ENCODE measurements at regions not wholly inside any gene's neighbourhood (a gene's known extent, or its start where the extent isn't known, plus 50 kb on each side); places are given as distances from the start of the nearest gene placed in this dataset.

DNA sequence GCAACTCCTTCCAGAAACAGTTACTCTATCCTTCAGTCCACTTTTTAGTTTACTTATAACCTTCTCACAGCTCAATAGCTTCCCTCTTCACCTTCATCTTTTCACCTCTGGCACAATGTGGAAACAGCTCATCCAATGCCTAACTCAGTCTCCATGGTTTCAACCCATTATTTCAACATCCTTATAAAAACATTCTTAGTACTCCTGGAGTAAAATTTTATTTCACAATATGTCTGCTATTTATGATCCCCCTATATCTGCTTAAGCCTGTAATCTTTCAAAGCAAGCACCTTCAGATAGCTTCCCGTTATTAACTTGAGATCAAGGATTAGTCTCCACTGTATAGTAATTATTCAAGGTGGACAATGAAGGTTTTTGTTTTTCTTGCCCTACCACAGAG, 156.3 kb downstream of the GASK1B start:
- Mint-ChIP-seq H3K4me1 (peaks cover 5% of the 10 kb centered on the region; the same call in 2 of the 3 replicates), H3K36me3 (ENCODE audit: low read depth) (no peaks in the 10 kb centered on the region), H3K4me3 (no peak overlapping the region), H3K27ac (no peak overlapping the region; the same call in 1 of the 2 replicates), H3K27me3 (ENCODE audit: insufficient read depth, low read depth, poor library complexity) (no peaks in the 10 kb centered on the region), H3K9me3 (no peaks in the 10 kb centered on the region)
- H4K20me1 ChIP-seq (replicated peaks; ENCODE audit: insufficient read depth): no peaks in the 10 kb centered on the region
- H3K27ac ChIP-seq (ENCODE audit: low read depth): no peak overlapping the region
- no peak overlapping the region for H3K4me2 ChIP-seq
- no peaks in the 10 kb centered on the region for H3K9me2 ChIP-seq (ENCODE audit: insufficient read depth)
- H3K36me3 ChIP-seq (ENCODE audit: insufficient read depth): no peaks in the 10 kb centered on the region
- no peaks in the 10 kb centered on the region for H3K79me2 ChIP-seq (replicated peaks; ENCODE audit: insufficient read depth)
- H2AFZ ChIP-seq: no peak overlapping the region
- ATAC-seq (no peak), DNase-seq (ENCODE audit: low spot score) (no peak)
- no peaks in the 10 kb centered on the region for H3F3A ChIP-seq (replicated peaks; ENCODE audit: low read depth)
- H3K4me1 ChIP-seq (ENCODE audit: insufficient read depth): peaks cover 3% of the 10 kb centered on the region; the same call in 1 of the 2 replicates
- H3K4me3 ChIP-seq: no peak overlapping the region
- TF ChIP-seq EZH2 (IDR thresholded peaks at IDR 0.05; ENCODE audit: low read depth, unreplicated experiment) (no peak), CREB1 (CRISPR knock-in tag; IDR thresholded peaks at IDR 0.05; ENCODE audit: low read depth) (no peak), JUNB (IDR thresholded peaks at IDR 0.05; ENCODE audit: unreplicated experiment) (no peak), ZNF114 (CRISPR knock-in tag; IDR thresholded peaks at IDR 0.05) (no peak)
- TF ChIP-seq, protein P1, sequence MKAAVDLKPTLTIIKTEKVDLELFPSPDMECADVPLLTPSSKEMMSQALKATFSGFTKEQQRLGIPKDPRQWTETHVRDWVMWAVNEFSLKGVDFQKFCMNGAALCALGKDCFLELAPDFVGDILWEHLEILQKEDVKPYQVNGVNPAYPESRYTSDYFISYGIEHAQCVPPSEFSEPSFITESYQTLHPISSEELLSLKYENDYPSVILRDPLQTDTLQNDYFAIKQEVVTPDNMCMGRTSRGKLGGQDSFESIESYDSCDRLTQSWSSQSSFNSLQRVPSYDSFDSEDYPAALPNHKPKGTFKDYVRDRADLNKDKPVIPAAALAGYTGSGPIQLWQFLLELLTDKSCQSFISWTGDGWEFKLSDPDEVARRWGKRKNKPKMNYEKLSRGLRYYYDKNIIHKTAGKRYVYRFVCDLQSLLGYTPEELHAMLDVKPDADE (IDR thresholded peaks at IDR 0.05): no peak
- no peaks in the 10 kb centered on the region for H3K27me3 ChIP-seq (ENCODE audit: insufficient read depth)

DNA sequence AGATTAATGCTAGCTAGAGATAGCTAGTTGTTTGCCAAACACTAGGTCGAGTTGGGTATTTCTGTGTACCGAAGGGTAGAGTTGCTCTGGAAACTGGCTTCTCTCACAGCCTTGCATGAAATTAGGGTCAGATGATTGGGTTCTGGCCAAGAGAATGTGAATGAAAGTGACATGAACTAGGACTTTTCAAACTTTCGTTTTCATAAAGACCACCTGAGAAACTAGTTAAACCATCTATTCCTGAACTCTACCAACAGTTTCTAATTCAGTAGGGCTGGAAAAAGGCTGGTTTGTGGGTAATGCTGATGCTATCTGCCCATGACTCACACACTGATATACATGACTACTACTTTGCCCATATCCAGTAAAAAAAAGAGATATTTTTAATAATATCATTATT, 157.6 kb downstream of the GASK1B start:
- Mint-ChIP-seq H3K4me1 (peaks cover 2% of the 10 kb centered on the region; the same call in 1 of the 3 replicates), H3K36me3 (ENCODE audit: low read depth) (no peaks in the 10 kb centered on the region), H3K27me3 (ENCODE audit: insufficient read depth, low read depth, poor library complexity) (no peaks in the 10 kb centered on the region), H3K4me3 (no peak overlapping the region), H3K27ac (no peak overlapping the region), H3K9me3 (no peaks in the 10 kb centered on the region)
- DNase-seq (ENCODE audit: low spot score): no peak
- H3K9me2 ChIP-seq (ENCODE audit: insufficient read depth): no peaks in the 10 kb centered on the region
- no peak overlapping the region for H3K4me2 ChIP-seq
- peaks cover 2% of the 10 kb centered on the region; the same call in 1 of the 2 replicates for H3K4me1 ChIP-seq (ENCODE audit: insufficient read depth)
- H4K20me1 ChIP-seq (replicated peaks; ENCODE audit: insufficient read depth): no peaks in the 10 kb centered on the region
- H3K4me3 ChIP-seq: no peak overlapping the region
- H3K79me2 ChIP-seq (replicated peaks; ENCODE audit: insufficient read depth): no peaks in the 10 kb centered on the region
- no peak overlapping the region for H3K27ac ChIP-seq (ENCODE audit: low read depth)
- H2AFZ ChIP-seq: no peak overlapping the region
- ATAC-seq: no peak
- no peaks in the 10 kb centered on the region for H3K27me3 ChIP-seq (ENCODE audit: insufficient read depth)
- no peaks in the 10 kb centered on the region for H3F3A ChIP-seq (replicated peaks; ENCODE audit: low read depth)
- H3K36me3 ChIP-seq (ENCODE audit: insufficient read depth): no peaks in the 10 kb centered on the region
- TF ChIP-seq, protein P2, sequence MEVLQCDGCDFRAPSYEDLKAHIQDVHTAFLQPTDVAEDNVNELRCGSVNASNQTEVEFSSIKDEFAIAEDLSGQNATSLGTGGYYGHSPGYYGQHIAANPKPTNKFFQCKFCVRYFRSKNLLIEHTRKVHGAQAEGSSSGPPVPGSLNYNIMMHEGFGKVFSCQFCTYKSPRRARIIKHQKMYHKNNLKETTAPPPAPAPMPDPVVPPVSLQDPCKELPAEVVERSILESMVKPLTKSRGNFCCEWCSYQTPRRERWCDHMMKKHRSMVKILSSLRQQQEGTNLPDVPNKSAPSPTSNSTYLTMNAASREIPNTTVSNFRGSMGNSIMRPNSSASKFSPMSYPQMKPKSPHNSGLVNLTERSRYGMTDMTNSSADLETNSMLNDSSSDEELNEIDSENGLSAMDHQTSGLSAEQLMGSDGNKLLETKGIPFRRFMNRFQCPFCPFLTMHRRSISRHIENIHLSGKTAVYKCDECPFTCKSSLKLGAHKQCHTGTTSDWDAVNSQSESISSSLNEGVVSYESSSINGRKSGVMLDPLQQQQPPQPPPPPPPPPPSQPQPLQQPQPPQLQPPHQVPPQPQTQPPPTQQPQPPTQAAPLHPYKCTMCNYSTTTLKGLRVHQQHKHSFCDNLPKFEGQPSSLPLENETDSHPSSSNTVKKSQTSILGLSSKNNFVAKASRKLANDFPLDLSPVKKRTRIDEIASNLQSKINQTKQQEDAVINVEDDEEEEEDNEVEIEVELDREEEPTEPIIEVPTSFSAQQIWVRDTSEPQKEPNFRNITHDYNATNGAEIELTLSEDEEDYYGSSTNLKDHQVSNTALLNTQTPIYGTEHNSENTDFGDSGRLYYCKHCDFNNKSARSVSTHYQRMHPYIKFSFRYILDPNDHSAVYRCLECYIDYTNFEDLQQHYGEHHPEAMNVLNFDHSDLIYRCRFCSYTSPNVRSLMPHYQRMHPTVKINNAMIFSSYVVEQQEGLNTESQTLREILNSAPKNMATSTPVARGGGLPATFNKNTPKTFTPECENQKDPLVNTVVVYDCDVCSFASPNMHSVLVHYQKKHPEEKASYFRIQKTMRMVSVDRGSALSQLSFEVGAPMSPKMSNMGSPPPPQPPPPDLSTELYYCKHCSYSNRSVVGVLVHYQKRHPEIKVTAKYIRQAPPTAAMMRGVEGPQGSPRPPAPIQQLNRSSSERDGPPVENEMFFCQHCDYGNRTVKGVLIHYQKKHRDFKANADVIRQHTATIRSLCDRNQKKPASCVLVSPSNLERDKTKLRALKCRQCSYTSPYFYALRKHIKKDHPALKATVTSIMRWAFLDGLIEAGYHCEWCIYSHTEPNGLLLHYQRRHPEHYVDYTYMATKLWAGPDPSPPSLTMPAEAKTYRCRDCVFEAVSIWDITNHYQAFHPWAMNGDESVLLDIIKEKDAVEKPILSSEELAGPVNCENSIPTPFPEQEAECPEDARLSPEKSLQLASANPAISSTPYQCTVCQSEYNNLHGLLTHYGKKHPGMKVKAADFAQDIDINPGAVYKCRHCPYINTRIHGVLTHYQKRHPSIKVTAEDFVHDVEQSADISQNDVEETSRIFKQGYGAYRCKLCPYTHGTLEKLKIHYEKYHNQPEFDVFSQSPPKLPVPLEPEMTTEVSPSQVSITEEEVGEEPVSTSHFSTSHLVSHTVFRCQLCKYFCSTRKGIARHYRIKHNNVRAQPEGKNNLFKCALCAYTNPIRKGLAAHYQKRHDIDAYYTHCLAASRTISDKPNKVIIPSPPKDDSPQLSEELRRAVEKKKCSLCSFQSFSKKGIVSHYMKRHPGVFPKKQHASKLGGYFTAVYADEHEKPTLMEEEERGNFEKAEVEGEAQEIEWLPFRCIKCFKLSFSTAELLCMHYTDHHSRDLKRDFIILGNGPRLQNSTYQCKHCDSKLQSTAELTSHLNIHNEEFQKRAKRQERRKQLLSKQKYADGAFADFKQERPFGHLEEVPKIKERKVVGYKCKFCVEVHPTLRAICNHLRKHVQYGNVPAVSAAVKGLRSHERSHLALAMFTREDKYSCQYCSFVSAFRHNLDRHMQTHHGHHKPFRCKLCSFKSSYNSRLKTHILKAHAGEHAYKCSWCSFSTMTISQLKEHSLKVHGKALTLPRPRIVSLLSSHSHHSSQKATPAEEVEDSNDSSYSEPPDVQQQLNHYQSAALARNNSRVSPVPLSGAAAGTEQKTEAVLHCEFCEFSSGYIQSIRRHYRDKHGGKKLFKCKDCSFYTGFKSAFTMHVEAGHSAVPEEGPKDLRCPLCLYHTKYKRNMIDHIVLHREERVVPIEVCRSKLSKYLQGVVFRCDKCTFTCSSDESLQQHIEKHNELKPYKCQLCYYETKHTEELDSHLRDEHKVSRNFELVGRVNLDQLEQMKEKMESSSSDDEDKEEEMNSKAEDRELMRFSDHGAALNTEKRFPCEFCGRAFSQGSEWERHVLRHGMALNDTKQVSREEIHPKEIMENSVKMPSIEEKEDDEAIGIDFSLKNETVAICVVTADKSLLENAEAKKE (CRISPR knock-in tag; IDR thresholded peaks at IDR 0.05): no peak
- TF ChIP-seq, protein P3, sequence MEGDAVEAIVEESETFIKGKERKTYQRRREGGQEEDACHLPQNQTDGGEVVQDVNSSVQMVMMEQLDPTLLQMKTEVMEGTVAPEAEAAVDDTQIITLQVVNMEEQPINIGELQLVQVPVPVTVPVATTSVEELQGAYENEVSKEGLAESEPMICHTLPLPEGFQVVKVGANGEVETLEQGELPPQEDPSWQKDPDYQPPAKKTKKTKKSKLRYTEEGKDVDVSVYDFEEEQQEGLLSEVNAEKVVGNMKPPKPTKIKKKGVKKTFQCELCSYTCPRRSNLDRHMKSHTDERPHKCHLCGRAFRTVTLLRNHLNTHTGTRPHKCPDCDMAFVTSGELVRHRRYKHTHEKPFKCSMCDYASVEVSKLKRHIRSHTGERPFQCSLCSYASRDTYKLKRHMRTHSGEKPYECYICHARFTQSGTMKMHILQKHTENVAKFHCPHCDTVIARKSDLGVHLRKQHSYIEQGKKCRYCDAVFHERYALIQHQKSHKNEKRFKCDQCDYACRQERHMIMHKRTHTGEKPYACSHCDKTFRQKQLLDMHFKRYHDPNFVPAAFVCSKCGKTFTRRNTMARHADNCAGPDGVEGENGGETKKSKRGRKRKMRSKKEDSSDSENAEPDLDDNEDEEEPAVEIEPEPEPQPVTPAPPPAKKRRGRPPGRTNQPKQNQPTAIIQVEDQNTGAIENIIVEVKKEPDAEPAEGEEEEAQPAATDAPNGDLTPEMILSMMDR (conservative IDR thresholded peaks at IDR 0.05; ENCODE audit: low read depth in 2 of 2): no peak
- no peak for TF ChIP-seq STAT1 (IDR thresholded peaks at IDR 0.05; ENCODE audit: unreplicated experiment)
- no peak for TF ChIP-seq ZNF331 (CRISPR knock-in tag; IDR thresholded peaks at IDR 0.05; ENCODE audit: low read depth)
- no peak for TF ChIP-seq POLR2AphosphoS5 (IDR thresholded peaks at IDR 0.05; ENCODE audit: low read depth)
